GM18517 (cell line): ENCODE measurements at regions not wholly inside any gene's neighbourhood (a gene's known extent, or its start where the extent isn't known, plus 50 kb on each side); places are given as distances from the start of the nearest gene placed in this dataset.

Source experiments
- ATAC-seq: cut with Tn5 transposase; IDR thresholded peaks from one replicate; pipeline ENCODE4 v1.9.1; 2021; ENCODE audit warnings: mild to moderate bottlenecking, moderate library complexity; ENCODE audit not compliant: unreplicated experiment

DNA sequence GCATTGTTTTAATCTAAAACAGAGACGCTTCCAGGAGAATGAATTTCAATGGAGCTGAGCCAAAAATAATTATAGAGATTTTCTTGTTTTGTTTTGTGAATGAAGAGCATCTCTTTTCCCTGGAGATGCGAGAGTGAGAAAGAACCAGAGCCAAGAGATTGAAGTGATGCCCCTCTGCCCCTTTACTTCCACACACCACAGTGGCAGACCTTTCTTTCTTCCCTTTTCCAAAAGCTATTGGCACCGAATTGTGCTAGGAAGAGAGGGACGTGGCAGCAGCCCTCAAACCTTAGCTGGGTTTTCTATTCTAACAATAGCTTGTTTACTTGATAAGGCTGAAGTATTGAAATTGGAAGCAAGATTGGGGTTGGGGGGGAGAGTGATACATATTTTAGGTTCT is 133.0 kb upstream of the TMEM161B start:
- ATAC-seq, result no peak

DNA sequence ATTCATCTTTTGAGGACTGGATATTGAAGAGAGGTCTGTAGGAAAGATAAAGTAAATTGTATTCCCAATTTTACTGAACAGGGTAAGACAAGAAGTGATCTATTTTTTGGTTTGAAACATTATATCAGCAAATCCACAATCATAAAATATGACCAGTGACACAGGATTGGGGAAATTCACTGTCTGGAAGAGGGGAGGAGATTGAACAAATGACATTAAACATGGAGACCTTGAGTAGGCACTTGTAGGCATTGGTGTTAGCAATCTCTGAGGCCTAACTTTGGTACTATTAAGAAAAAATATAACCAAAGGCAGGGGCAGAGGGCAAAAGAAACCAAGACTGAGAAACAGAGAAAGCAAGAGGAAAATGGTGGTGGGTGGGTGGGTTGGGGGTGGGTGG is 132.6 kb upstream of the TMEM161B start:
- no peak for ATAC-seq

DNA sequence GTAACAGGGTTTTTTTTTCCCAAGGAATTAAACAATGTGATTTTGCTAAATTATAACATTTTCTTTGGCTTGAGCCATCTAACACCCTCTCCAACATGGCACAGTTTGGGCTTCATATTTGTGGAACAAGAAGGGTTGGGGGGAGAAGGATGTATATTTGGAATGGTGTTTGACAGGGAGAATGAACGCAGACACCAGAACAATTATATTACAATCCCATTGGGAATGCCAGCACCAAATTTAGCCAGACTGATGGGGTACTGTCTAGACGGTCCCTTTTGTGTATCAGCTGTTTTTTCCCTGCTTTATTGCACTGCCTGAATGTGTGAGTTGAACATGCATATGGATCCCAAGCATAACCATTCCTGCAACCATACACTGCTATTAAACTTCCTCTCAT is 130.9 kb upstream of the TMEM161B start:
- no peak for ATAC-seq

DNA sequence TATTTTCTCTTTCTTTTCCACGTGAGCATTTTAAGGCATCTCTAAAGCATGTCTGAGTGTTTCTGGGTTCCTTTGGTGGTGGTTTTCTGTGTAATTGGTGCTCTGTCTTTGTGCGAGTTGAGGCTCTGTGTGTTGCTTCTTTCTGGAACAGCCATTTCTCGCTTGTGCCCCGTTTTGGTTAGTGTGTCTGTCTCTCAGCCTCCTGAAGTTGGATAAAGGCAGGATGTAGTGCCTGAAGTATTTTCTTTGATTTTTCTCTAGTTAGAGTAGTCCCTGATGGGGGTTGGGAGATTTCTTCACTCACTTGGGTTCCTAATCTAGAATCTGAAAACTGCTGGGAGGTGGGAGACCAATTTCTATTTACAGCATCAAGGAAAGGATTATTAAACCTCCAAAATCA is 129.7 kb upstream of the TMEM161B start:
- ATAC-seq, result no peak

DNA sequence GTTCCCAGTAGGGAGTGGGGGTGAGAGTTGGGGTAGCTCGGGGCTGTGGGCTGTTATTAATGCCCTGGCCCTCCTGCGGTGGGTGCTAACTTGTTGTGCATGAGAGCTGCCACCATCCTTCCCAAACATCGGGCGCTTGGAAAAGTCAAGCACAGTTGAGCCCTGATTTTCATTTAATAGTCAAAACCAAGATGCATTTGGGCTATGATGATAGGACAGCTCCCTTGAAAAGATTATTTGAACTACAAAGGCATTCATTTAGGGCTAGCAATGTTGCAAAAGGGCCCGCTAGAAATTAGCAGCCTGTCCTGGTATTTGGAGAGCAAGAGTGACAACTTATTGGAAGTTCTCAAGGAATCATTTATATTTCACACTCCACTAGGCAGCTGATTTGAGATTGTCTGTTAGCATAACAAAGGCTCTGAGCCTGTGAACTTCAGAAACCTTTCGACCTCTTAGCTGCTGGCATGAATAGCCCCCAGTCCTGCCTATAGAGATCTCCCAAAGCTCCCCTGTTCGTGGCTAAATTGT is 128.2 kb upstream of the TMEM161B start:
- no peak for ATAC-seq

DNA sequence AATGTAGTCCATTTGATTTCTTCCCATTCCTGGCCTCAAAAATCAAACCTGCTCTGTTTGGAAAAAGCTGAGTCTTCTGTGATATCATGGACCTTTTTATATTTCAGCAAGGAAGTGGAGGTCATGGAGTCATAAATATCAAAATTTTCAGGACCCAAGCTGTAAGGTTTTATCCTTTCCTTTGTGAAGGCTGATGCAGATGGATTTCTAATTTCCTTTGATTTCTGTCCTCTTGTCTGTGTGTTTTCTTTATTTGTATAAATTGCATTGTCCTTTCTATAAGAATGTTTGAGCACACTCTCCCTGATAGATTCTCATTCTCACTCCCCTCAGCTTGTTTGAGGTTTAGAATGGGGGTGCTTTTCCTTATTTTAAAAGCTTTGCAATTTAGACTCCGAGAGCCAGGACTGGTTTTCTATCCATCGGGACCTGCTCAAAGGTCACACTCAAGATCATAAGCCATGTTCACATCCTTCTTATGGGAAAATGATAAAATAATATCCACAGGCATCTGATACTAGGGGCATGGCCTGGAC is 127.4 kb upstream of the TMEM161B start:
- no peak for ATAC-seq

DNA sequence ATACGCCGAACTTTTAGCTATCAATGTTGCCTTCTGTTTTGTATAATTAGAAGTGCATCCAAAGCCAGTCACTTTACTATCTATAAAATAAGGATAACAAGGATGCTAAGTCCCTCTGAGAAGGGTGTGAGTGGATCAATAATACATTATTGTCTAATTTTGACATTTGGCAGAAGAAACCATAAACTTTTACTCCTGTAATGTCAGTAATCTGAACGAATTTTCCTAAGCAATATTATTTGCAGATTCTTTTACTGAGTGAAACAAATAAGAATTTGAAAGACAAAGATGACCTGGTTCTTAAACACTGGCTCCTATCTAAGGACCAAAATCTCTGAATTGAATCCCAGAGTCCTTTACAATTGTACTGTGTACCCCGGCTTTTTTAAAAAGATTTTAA is 126.6 kb upstream of the TMEM161B start:
- no peak for ATAC-seq

DNA sequence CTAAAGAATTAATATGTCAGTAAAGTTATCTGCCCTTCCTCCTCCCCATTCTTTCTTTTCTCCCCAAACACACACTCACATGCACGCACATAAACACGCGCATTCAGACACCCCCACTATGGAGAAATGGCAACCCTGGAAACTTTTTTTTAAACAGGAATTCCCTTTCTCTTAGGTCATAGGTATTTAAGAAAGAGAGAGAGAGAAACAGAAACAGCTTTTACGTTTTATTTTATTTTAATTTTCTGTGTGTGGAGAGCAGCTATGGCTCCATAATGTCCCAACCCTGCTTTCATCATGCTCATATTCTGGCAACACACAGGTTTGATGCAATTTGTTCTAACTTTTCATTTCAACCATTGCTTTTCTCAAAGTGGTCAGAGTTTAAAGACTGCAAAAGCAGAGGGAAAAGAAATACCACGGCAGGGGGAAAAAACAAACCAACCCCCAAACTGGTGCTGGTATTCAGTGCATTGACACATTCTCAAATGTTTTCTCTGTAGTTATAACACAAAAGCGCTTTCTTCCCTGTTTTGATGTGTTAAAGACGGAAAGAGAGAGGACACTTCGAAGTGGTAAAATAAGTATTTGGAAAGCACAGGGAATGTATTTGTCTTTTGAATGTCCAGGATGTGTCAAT is 126.0 kb upstream of the TMEM161B start:
- ATAC-seq, result no peak

DNA sequence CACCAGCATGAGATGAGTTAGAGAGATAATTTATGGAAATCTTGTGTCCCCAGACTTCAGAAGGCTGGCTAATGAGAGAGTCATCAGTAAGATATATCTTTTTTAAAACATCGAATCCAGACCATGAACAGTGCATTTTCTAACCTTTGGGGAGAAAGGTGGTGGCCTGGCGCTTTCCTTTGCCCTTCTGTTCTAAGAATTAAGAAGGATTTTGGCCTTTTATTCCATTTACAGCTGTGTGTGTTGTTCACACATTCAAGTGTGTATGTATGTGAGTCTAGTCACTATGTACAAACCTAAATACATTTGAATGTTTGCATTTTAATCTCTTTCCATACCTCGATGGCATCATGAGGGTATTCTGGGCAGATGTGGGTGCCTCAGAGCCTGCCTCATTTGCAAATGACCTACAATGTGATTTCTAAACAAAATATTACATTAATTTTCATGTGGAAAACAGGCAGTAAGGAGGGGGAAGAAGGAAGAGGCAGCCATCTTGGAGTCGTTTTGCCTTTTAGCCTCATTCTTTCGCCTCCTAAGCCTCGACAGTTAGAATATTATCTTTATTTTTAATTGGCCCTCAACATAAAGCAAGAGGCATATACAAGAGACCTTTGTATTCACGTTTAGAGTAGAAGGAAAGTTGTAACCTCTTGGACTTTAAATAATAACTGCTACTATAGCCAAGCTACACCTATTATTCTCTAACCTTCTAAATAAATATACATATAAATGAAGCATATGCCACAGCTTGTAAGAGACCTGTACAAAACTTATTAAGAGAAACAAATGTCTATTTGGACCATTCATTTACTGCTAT is 125.3 kb upstream of the TMEM161B start:
- ATAC-seq, result no peak

DNA sequence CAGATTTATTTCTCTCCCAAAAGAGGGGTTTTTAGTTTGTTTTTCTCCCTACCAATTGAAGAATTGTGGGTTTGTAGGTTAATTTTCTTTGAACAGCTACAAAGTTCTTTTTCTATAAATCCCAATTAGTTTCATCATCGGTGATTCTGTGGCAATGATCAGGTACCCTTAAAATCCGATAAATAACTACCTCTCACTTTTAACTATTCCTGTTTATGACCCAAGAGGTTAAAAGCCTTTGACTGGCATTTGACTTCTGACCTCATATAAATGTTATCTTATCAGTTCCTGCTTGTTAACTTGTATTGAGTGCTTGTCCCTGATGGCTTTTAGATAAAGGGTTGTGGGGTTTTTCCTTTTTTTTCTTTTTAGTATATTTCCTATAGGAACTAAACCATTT is 124.4 kb upstream of the TMEM161B start:
- no peak for ATAC-seq

DNA sequence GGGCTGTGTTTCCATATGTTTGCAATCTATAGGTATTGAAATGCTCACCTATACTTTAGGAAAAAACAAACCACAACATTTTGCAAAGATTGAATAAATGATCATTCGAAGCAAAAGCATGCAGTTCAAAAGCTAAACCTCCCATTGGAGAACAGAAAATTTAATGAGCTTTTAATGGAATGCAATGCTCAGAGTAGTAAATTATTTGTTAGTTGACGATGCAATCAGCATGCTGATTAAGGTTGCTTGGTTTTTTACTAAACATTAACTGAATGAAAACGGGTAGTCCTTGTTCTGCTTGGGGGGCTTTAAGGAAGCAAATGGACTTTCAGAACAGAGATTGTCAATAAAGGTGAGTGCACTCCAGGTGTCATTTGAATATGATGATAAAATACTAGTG is 123.3 kb upstream of the TMEM161B start:
- ATAC-seq, result no peak

DNA sequence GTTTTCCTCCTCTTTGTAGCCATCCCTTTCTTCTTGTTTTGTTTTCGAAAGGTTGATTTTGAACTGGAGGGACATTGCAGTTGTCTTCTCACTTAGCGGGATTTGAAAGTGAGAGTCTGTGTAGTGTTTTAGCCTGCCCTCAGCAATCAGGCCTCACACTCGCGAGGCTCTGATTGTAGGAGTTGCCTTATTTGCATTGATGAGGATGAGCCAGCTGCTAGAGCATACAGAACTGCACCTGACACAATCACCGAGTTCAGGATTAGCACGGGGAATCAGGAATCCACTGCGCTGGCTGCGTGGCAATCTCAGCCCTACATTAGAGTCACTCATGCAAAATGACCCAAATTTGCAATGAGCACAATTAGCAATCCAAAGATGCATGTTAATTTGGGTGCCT is 122.5 kb upstream of the TMEM161B start:
- no peak for ATAC-seq

DNA sequence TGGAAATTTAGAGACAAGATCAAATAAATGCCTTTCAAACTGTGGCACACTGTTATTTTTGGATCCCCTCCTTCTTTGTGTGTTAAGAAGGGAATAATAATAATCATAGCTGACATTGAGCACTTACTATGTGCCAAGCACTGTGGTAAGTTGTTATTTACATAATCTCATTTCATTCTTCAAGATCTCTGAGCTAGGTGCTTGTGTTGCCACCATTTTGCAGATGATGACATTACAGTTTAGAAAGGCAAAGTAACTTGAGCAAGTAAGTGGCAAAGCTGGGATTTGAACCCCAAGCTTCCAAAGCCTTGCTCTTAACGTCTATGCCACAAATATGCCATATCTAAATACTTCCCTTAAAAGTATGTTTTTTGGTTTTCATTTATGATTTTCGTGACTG is 121.8 kb upstream of the TMEM161B start:
- no peak for ATAC-seq

DNA sequence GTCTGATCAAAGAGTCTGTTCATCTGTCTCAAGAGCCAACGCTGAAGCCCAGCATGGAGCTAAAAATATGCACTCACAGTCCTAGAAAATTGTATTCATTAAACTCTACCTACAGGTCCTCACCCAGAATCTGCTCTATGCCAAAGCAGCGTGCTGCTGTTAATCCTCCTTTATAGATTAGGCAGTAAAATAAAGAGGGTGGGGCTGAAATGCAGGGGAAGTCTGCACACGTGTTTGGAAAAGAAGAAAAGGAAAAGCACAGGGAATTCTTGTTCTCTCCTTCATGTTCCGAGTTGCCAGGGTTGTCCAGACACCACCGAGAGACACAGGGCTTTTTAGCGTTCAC is 121.4 kb upstream of the TMEM161B start:
- no peak for ATAC-seq

DNA sequence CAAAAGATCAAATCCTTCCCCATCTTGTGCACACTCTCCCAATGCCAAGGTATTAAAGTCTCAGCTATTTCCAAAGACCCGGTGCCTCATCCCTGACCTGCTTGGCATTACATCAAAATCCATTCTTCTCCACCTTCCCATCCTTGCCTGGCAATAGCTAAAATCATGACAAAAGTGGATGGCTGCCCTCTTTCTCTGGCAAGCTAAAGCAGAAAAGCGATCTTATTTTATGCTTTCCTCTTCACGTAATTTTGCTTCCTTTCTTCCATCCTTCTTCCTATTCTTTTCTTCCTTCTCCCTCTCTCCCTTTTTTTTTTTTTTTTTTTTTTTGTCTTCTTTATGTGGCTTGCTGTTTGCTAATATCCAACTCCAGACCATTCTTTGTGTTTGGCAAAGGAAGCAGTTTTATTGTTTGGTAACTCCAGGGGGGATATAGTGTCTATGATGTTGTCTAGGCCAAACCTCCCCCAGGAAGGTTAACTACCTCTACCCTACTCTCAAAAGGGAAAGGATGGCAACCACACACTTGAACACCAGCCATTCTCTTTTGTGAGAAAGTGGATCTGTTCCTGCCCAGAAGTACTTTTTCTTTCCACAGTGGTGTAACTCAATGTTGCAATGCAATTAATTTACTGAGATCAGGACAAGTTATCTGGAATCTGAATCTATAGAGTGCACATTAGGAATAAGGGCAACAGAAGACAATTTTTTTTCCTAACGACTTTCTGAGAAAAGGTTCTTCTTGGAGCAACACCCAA is 120.9 kb upstream of the TMEM161B start:
- ATAC-seq, result no peak

DNA sequence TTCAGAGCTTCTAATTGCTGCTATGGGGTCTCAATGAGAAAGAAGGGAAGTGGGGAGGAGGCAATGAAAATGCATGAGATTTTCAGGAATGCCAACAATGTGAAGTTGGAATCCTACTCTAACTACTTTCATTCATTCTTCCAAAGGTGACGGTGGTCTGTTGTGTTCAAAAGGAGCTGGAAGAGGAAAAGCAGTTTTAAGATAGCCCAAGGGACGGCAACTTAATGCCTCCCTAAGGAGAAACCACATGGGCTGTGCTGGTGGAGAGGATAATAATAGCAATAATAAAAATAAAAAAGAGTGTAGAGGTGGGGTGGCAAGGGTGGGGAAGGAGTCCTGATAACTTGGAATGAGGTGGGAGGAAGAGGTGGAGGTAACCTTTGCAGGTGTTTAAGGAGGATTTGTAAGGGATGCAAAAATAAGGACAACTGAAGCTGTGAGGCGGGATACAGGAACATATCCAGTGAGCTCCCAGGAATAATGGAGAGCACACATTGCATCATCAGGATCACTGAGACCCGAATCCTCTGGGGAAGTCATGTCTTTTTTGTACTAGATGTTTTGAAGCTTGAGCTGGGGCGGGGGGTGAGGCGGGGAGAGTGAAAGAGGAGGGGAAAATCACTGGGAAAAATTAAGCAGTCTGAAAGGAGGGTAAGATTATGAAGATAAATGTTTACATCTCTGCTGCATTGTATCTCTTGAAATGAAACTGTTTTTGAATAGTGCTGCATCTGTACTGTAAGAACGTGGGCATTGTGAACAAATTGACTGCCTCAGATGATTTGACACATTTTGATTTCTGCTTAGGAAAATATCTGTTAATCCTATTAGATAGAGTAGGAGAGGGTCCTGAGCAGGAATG is 120.1 kb upstream of the TMEM161B start:
- no peak for ATAC-seq

DNA sequence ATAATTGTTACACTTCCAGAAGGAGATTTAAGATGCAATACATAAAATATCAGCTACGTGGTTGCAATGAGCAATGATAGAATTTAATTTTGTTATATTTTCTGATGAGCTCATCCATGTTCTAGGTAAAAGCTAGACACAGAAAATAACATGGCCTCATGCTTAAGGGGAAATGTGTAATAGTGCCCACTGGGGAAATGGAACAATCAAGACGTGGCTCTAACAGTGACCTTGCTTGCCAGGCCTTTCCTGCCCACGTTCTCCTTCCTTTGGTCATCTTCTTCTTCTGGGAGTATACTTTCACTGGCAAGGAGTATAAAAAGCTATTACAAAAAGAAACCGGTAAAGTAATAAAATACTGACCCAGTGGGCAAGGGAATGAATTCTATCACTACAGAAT is 116.2 kb upstream of the TMEM161B start:
- ATAC-seq, result no peak

DNA sequence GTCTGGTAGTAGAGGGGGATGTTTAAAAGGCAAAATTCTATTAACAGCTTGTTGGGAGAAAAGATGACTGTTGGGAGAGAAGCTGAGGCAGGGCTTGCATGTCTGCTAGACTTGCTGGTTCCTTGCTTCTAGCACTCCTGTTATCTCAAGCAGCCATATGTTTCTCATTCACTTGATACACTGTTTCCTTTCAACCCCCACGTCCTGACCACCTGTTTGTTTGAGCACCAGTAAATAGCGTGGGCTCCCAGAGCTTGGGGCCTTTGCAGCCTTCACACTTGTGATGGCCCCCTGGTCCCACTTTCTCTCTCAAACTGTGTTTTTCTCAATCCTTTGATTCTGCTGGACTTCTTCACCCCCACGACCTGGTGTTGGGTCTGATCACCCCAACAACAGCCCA is 111.7 kb upstream of the TMEM161B start:
- no peak for ATAC-seq

DNA sequence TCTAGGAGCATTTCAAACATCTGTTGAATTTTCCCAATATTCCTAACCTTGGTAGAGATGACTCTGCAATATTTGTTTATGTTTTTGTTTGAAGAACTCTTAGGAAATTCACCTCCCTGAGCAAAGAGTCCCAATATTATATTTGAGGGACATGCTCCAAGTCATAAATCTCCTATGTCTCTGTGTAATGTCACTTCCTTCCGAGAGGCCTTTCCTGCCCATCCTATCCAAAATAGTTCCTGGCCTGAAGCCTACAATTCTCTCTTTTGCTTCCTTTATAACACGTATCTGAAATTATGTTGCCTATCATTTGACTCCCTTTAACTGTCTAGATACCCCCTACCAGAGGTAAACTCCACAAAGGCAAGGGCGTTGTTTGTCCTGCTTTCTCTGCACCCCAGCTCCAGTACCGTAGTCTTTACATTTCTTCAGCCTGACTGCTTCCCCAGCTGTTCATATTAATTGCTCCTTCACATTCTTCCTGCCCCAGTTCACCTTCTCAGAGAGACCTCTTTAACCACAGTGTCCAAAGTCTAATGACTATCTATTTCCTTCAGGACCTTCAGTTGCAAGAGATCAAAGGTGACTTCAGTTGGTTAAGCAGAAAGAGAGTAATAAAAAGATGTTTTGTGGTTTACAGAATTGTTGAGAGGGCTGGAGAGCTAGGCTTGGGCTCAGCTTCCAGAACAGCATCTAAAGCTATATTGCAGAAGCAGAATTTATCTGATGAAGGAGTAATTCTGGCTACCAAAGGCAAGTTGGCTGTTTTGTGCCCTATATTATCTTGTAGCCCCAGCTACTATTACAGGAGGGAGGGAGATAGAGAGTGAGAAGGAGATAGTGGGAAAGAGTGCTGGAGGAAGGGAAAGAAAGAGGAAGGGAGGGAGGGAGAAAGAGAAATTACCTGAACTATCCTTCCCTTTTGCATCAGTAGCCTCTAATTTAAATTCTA is 109.3 kb upstream of the TMEM161B start:
- ATAC-seq, result no peak

DNA sequence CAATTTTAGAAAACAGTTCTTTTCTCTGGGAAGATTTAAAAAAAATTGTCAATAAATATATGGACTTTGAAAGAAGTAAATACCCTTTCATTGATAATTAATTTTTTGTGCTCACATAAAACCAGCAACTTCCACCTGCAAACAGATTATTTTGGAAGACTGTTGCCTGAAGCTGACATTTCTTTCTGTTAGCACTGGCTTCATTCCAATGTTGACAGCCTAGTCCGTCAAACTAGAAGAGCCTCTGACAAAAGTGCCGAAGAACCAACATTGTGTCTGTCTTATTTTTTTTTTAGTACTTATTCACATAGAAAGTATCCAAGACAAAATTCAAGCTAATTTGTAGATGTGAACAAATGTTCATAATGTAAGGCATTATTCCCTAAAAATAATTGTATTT is 108.6 kb upstream of the TMEM161B start:
- ATAC-seq, result no peak
